Thyroid gland (tissue), 4 donors: ENCODE measurements at regions not wholly inside any gene's neighbourhood (a gene's known extent, or its start where the extent isn't known, plus 50 kb on each side); places are given as distances from the start of the nearest gene placed in this dataset.

Source experiments
- POLR2A ChIP-seq, 2 donors: fragments of 450-650 bp; IDR thresholded peaks; one replicate each; pipeline ENCODE4 v1.6.1; 2017; ENCODE audit warnings: antibody characterized with exemption in 2 of 2, mild to moderate bottlenecking in 2 of 2, moderate library complexity in 1 of 2
- TF ChIP-seq, protein P1 (sequence below), 6 experiments: fragments of 200-600 bp in 3 of 6; fragments of 450-650 bp in 3 of 6; sonication (generic) in 3 of 6; IDR thresholded peaks; one replicate each; pipeline ENCODE4 v1.5.1; 2016 to 2019; ENCODE audit warnings: antibody characterized with exemption in 6 of 6, mild to moderate bottlenecking in 2 of 6, inconsistent platforms in 1 of 6, moderate library complexity in 1 of 6

- TF ChIP-seq, protein P1, sequence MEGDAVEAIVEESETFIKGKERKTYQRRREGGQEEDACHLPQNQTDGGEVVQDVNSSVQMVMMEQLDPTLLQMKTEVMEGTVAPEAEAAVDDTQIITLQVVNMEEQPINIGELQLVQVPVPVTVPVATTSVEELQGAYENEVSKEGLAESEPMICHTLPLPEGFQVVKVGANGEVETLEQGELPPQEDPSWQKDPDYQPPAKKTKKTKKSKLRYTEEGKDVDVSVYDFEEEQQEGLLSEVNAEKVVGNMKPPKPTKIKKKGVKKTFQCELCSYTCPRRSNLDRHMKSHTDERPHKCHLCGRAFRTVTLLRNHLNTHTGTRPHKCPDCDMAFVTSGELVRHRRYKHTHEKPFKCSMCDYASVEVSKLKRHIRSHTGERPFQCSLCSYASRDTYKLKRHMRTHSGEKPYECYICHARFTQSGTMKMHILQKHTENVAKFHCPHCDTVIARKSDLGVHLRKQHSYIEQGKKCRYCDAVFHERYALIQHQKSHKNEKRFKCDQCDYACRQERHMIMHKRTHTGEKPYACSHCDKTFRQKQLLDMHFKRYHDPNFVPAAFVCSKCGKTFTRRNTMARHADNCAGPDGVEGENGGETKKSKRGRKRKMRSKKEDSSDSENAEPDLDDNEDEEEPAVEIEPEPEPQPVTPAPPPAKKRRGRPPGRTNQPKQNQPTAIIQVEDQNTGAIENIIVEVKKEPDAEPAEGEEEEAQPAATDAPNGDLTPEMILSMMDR (IDR thresholded peaks at IDR 0.05) = no peak
- TF ChIP-seq POLR2A (IDR thresholded peaks at IDR 0.05) = no peak
These were observed 231.3 kb upstream of the CXXC4 start for GRCh38 chr4:104726002-104726401.
